CD4-positive, alpha-beta T cell treated with Interleukin-15 for 4 hours (primary cell): ENCODE measurements at regions not wholly inside any gene's neighbourhood (a gene's known extent, or its start where the extent isn't known, plus 50 kb on each side); places are given as distances from the start of the nearest gene placed in this dataset.
A peak's percentile ranks its signal among the peaks of the same experiment; 100 is the strongest.
"Not testable (repeated sequence)": the region's sequence is repeated elsewhere in the genome, so short reads cannot be mapped to it uniquely, and the experiment has no call there.

Experiments
- DNase-seq: peaks from one replicate; pipeline ENCODE4 v3.0.0-alpha.2; 2020; ENCODE audit warnings: low spot score

DNA sequence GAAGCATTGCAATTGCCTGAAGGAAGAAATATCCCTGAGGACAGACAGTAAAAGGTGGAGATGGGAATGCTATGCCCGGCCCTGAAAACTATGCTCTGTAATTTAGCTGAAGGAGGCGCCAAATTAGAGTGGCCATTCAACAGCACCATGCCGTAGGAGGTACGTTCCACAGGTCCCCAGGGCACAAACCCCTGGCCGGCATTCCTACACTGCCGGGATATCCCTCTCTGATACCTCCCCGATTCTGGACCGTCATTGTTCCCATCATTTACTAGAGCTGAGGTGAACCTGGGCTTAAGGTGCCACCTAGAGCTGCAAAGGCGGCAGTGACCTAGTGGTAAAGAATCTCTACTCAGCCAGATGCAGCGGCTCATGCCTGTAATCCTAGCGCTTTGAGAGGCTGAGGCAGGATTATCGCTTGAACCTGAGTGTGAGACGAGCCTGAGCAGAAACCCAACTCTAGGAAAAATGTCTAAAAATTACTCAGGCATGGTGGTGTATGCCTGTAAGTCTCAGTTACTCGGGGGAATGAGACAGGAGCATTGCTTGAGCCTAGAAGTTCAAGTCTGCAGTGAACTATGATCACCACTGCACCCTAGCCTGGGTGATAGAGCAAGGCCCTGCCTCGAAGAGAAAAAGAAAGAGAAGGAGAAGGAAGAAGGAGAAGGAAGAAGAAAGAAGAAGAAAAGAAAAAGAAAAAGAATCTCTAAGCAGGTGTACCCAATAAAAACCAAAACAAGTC is 53.0 kb upstream of the TNKS2 start:
- DNase-seq: no peak

GRCh38 chr10:91743465-91743864 is 54.8 kb upstream of the TNKS2 start:
- DNase-seq: no peak

DNA sequence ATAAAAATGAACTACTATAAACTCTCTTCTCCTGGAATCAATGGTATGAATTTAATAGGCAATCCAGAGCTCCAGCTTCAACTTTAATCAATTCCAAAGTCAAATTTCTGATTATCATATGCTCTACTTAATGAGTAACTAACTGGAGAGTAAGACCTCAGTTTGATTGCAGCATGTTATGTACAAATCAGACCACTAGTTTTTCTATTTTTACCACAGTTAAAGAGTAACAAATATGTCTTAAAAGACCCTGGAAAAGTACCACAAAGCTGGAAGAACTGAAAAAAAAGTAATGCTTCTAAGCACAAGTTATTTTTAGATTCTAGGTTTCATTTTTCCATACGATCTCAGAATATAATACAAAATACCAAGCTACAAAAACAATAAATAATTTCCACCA is 56.0 kb upstream of the TNKS2 start:
- no peak for DNase-seq

DNA sequence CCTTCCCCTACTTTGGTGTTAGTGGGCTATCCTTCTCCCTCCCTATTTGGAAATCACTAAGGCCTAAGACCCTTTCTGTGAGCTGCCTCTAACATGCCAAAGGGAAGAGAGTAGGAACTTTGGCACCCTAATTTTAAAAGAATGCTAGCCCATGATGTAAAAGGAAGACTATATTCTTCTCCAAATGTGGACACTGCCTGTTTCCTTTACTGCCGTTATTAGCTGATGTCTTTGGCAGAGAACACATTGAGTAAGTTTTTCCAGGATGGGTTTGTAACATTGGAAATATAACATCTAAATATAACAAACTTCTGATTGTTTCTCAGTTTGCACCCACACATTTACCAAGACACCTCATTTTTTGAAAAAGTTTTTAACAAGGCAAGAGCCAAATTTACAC is 56.9 kb upstream of the TNKS2 start:
- DNase-seq: no peak

- no peak for DNase-seq
Observed at GRCh38 chr10:91740353-91740924, 57.8 kb upstream of the TNKS2 start.

GRCh38 chr10:91732265-91732664 is 66.0 kb upstream of the TNKS2 start:
- not testable (repeated sequence) for DNase-seq

DNA sequence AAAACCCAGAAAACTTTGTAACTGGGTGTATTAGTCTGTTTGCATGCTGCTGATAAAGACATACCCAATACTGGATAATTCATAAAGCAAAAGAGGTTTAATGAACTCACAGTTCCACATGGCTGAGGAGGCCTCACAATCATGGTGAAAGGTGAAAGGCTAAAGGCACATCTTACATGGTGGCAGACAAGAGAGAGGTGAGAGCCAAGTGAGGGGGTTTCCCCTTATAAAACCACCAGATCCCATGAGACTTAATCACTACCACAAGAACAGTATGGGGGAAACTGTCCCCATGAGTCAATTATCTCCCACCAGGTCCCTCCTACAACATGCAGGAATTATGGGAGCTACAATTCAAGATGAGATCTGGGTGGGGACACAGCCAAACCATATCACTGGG is 68.9 kb upstream of the TNKS2 start:
- DNase-seq: not testable (repeated sequence)

- DNase-seq: no peak
Observed at GRCh38 chr10:91726355-91726754, 71.9 kb upstream of the TNKS2 start.

- no peak for DNase-seq
Observed at GRCh38 chr10:91724933-91725332, 73.3 kb upstream of the TNKS2 start.

DNA sequence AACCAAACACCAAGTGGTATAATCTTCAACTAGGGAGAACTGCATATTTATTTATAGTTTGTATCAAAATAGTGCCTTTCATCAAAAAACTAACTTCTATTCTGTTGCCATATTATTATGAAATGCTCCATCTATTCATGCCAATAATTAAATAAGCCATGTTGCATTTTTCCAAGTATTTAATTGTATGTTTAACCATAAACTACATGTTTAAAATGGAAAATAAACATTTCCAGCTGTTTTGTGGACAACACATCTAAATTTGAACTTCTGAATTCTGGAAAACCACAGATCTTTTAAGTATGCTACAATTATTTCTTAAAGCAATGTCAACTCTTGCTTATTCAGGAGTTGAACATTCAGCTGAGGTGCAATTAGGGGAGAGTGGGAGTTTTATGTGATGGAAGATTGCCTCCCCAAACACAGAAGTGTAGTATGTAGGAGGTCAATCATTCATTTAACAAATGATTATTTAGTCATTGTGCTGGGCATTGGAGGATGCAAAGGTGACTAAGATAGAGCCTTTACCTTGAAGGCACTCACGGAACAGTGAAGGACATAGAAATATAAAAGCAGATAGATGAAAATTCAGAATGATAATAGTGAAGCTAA is 80.7 kb upstream of the PPP1R3C start:
- no peak for DNase-seq

DNA sequence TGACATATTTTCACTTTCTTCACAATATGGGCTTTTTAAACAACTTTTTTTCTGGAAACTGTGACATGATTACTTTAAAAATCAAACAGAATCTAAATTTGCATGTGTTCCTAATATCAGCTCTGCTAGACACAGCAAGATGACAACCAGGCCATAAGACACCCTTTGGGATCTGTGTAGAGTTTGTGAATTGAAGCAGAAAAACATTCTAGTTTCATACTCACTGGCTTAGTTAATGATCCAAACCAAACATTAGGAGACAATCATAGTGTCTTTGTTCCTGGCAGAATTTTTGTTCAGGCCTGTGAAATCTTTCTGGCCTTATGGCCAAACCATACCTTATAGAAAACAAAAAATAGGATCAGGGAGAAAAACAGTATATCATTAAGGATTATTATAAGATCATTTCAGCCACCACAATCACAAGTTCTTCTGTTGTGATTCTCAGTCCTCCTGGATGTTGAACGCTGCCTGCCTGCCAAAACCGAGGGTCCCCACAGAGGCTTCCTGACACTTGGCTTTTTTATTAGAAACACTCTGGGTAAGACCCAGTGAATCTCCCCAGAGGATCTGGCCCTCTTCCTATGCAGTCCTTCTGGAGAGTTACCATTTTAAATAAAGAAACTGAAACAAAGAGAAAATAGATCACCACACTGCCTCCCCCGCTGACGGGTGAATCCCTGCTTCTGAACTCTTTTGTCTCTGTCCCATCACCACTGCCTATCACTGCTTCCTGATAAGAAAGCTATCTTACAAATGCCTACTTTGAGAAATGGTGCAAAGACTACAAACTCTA is 79.2 kb upstream of the PPP1R3C start:
- no peak for DNase-seq

DNA sequence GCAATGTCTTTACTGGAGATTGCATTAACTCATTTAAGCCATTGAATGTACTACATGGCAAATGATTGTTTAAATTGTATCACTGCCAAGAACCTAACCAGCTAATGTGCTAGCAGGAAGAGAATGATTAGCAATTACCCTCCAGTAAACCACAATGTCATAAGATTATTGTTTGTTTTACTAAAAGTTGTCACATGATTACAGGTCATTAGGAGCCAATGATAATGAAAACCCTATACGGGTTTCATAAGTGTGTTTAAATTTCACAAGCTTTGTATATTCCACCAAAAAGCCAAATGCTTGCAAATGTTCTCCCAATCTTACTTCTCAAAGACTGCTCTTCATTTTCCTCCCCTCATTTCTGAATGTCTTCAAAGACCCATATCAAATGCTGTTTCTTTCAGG is 76.5 kb upstream of the PPP1R3C start:
- no peak for DNase-seq

DNA sequence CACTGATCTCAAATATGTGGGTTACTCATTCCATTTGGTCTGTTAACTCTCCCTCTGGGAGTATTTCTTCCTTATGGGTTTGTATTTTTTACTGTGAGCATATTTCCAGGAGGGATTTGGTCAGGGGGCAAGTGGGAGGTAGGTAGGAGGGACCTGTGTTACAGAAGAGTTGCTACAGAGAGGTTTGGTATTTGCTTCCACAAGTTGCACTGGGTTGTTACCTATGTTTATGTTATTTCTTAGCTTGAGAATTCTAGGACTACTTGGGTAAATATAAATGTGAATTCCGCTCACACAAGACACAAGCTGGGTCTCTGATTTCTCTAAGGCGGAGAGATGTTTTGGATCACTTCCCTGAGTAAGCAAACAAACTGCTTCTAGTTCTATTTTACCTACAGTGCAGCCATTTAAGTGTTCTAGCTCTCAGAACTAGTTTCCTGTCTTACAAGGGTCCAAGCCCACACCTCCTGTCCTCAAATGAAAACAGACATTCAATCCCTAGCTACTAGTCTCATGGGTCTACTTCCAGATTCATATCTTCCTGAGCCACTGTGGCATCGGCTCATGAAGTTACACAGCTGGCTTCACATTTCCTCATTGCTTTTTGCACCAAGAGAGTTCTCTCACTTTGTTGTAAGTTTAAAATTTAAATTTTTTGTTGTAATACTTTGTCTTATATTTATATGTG is 75.4 kb upstream of the PPP1R3C start:
- DNase-seq: no peak

GRCh38 chr10:91707236-91707635 is 74.4 kb upstream of the PPP1R3C start:
- DNase-seq: no peak

GRCh38 chr10:91705948-91706670 is 73.2 kb upstream of the PPP1R3C start:
- no peak for DNase-seq

- DNase-seq: no peak
Observed at GRCh38 chr10:91702620-91703019, 69.7 kb upstream of the PPP1R3C start.

GRCh38 chr10:91700788-91701444 is 68.0 kb upstream of the PPP1R3C start:
- no peak for DNase-seq

GRCh38 chr10:91700273-91700672 is 67.4 kb upstream of the PPP1R3C start:
- no peak for DNase-seq

- DNase-seq: no peak
Observed at GRCh38 chr10:91698258-91698657, 65.4 kb upstream of the PPP1R3C start.

GRCh38 chr10:91694170-91694794 is 61.4 kb upstream of the PPP1R3C start:
- DNase-seq: peak; percentile 18
